Stimulated activated naive CD8-positive, alpha-beta T cell treated with anti-CD3 and anti-CD28 coated beads, Interleukin-15, Interleukin-2, amounts not matched to agents 100 ng/mL and 50 ng/mL, for 24 hours (primary cell): ENCODE measurements at regions not wholly inside any gene's neighbourhood (a gene's known extent, or its start where the extent isn't known, plus 50 kb on each side); places are given as distances from the start of the nearest gene placed in this dataset.
"Not testable (repeated sequence)": the region's sequence is repeated elsewhere in the genome, so short reads cannot be mapped to it uniquely, and the experiment has no call there.

ENCODE experiments used
- H3K27ac Mint-ChIP-seq: one replicate; pipeline ENCODE4 v1.8.0; 2021; ENCODE audit warnings: mild to moderate bottlenecking, mixed read lengths
- H3K27me3 Mint-ChIP-seq: one replicate; pipeline ENCODE4 v1.8.0; 2021; ENCODE audit warnings: mixed read lengths
- H3K36me3 Mint-ChIP-seq: one replicate; pipeline ENCODE4 v1.8.0; 2021; ENCODE audit warnings: low read depth, mixed read lengths
- H3K4me1 Mint-ChIP-seq: one replicate; pipeline ENCODE4 v1.8.0; 2021; ENCODE audit warnings: low read depth, mixed read lengths
- H3K4me3 Mint-ChIP-seq: one replicate; pipeline ENCODE4 v1.8.0; 2021; ENCODE audit warnings: mild to moderate bottlenecking, mixed read lengths
- H3K9me3 Mint-ChIP-seq: one replicate; pipeline ENCODE4 v1.8.0; 2021; ENCODE audit warnings: mixed read lengths

DNA sequence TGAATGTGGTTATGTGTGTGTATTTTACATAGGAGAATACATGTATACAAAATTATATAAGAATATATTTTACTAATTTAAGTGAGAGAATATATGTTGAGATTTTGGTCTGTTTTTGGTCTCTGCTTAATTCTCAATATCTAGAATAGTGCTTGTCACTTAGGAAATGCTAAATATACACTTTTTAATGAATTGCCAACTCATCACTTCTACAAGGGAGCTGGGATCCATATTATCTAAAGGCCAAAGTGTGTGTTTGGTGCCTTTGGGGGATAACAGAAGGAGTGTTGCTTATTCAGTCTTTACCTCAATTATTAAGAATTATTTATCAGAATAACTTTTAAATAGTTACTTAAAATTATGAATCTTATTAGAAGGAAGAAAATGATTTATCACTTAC lies 1304.8 kb downstream of the HACE1 start:
- Mint-ChIP-seq H3K4me1 (no peaks in the 10 kb centered on the region), H3K4me3 (no peak overlapping the region), H3K27ac (no peak overlapping the region), H3K9me3 (peaks cover 5% of the 10 kb centered on the region), H3K27me3 (no peaks in the 10 kb centered on the region), H3K36me3 (no peaks in the 10 kb centered on the region)

DNA sequence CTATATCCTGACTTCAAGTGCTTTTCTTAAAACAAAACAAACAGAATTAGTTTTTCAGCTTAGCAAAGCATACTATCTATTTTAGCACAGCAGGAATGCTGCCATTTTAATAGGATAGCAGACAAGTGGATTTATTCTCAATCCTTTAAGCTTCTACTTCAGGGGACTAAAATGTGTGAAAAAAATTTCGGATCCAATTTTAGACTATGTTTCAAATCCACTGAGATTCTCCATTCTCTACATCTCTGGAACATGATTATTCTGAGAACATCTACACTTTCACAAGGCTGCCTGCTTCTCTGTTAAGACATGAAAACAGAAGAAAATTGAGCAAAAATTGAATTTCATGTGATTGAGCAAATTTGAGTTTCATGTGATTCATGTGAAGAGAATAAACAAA lies 1321.3 kb downstream of the HACE1 start:
- H3K36me3 Mint-ChIP-seq = no peaks in the 10 kb centered on the region
- no peak overlapping the region for H3K4me3 Mint-ChIP-seq
- H3K9me3 Mint-ChIP-seq = peaks cover 9% of the 10 kb centered on the region

DNA sequence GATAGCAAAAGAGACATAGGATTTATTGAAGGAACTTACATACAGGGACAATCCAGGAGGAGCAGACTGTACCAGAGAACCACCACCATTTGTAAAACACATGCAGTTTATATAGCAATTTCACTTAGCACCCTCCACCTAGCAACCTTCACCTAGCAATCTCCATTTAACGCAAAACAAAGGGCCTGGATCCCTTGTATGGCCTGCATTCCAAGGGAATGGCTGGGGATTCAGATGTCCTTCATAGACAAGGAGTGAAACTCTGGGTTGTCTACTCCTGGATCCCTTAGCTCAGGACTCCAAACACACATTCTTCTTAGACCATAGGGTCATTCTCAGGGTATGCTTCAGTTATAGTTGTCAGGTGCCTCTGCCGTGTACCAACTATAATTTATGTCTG lies 1324.9 kb downstream of the HACE1 start:
- no peaks in the 10 kb centered on the region for H3K4me1 Mint-ChIP-seq
- H3K27ac Mint-ChIP-seq = no peak overlapping the region
- no peaks in the 10 kb centered on the region for H3K27me3 Mint-ChIP-seq
- H3K36me3 Mint-ChIP-seq = no peaks in the 10 kb centered on the region
- H3K9me3 Mint-ChIP-seq = peaks cover 9% of the 10 kb centered on the region
- no peak overlapping the region for H3K4me3 Mint-ChIP-seq

More for the DNA sequence above, 1321.3 kb downstream of the HACE1 start:
- H3K4me1 Mint-ChIP-seq = no peaks in the 10 kb centered on the region
- H3K27me3 Mint-ChIP-seq = no peaks in the 10 kb centered on the region
- no peak overlapping the region for H3K27ac Mint-ChIP-seq

DNA sequence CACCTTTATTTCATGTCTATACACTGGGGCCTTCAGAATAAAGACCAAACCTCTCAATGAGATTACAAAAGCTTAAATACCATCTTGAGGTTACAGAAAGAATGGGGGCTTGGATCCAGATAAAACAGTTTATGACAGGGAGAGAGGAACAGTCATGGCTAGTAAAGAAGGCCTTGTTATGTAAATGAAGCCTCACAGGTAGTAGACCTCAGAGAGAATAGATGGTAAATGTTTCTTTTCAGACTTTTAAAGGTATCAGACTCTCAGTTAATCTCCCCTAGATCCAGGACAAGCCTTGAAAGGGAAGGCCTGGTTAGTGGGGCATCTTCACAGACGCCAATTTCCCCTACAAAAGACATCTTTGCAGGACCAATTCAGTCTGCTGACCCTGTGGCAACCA lies 1325.6 kb downstream of the HACE1 start:
- no peaks in the 10 kb centered on the region for H3K27me3 Mint-ChIP-seq
- no peak overlapping the region for H3K27ac Mint-ChIP-seq
- no peaks in the 10 kb centered on the region for H3K4me1 Mint-ChIP-seq

DNA sequence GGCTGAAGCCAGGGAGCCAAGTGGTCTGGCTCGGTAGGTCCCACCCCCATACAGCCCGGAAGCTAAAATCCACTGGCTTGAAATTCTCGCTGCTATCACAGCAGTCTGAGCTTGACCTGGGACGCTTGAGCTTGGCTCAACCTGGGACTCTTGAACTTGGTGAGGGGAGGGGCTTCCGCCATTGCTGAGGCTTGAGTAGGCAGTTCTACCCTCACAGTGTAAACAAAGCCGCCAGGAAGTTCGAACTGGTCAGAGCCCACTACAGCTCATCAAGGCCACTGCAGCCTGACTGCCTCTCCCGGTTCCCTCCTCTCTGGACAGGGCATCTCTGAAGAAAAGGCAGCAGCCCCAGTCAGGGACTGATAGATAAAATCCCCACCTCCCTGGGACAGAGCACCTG lies 1337.7 kb downstream of the HACE1 start:
- no peaks in the 10 kb centered on the region for H3K36me3 Mint-ChIP-seq
- no peaks in the 10 kb centered on the region for H3K27me3 Mint-ChIP-seq
- H3K27ac Mint-ChIP-seq = no peak overlapping the region
- H3K9me3 Mint-ChIP-seq = peaks cover 17% of the 10 kb centered on the region
- no peak overlapping the region for H3K4me3 Mint-ChIP-seq
- no peaks in the 10 kb centered on the region for H3K4me1 Mint-ChIP-seq

More for the DNA sequence above, 1325.6 kb downstream of the HACE1 start:
- H3K9me3 Mint-ChIP-seq = peaks cover 9% of the 10 kb centered on the region
- no peaks in the 10 kb centered on the region for H3K36me3 Mint-ChIP-seq
- no peak overlapping the region for H3K4me3 Mint-ChIP-seq

DNA sequence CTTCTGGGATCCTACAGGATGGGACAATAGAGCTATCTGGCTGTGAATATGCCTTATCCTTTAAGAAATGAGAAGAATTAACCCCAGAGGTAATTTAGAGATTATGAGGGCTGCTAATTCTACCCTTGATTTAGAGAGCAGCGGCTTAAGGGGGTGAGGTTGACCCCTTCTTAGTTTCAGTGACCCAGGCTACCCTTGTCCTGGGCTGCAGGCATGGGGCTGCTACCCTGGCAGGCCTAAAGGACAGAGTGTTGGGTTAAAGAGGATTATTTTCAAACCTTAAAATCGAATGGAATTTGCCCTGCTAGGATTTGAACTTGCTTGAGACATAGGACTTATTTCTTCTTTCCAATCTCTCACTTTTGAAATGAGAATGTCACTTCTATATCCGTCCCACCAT lies 1343.4 kb downstream of the HACE1 start:
- Mint-ChIP-seq H3K36me3 (no peaks in the 10 kb centered on the region), H3K4me1 (no peaks in the 10 kb centered on the region), H3K4me3 (no peak overlapping the region), H3K27me3 (no peaks in the 10 kb centered on the region), H3K9me3 (no peaks in the 10 kb centered on the region), H3K27ac (no peak overlapping the region)

DNA sequence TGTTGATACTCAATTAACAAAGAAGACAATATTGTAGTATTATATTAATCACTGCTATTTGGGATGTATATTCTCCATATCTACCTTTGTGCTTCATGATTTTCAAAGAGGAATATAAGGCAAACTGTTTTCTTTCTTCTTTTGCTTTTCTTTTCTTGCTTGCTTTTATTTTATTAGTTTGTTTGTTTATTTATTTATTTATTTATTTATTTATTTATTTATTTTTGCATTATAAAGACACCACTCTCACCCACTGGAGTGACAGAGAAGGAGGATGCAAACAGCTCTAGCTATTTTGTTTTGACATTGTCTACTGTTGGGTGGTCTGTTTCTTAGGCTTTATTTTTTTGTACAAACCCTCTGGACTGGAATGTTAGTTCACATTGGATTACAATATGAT lies 1352.7 kb downstream of the HACE1 start:
- no peaks in the 10 kb centered on the region for H3K4me1 Mint-ChIP-seq
- no peaks in the 10 kb centered on the region for H3K27me3 Mint-ChIP-seq
- H3K4me3 Mint-ChIP-seq = no peak overlapping the region
- no peaks in the 10 kb centered on the region for H3K36me3 Mint-ChIP-seq
- no peak overlapping the region for H3K27ac Mint-ChIP-seq
- H3K9me3 Mint-ChIP-seq = no peaks in the 10 kb centered on the region

DNA sequence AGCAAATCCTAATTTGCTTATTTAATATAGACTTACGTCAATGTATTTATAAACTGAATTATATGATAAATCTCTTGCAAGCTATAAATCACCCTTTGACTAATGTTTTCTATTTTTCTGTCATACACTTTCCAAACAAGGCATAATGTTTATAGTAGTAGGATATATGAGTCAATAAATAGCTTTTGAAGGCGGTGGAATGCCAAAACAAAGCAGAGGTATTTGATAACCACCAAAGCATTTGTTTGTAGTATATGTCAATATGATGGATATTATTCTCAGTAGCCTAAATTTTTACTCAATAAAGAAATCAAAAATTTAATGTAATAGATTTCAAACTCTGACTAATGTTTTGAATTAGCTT lies 1354.6 kb downstream of the HACE1 start:
- Mint-ChIP-seq H3K9me3 (no peaks in the 10 kb centered on the region), H3K36me3 (no peaks in the 10 kb centered on the region), H3K4me1 (no peaks in the 10 kb centered on the region), H3K4me3 (no peak overlapping the region), H3K27me3 (no peaks in the 10 kb centered on the region), H3K27ac (no peak overlapping the region)

DNA sequence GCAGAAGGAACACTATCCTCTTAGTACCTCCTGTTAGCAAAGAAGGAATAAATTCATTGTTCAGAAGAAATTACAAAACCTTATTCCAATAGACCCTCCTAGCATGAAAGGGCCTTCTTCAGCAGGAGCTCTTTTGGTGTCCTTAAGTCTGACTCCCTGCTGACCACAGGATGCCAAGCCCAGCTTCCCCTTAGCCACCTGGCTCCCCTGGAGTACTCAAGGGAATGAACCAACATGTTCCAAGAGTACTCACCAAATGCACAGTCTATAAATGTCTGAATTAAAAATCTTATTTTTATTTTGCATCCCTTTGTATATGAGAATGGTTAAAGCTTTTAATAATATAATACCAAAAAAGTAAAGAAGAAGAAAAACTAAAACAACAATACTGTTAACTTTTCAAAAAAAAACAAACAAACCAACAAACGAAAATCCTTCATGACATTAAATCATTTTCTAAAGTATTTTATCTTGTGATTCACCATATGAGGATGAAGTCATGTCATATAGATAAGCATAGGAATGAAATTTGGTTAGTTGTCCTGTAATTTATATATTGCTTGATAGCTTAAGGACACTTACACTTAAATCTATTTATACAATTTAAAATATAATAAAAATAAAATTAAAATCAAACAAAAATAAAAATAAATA lies 1355.1 kb downstream of the HACE1 start:
- Mint-ChIP-seq H3K36me3 (no peaks in the 10 kb centered on the region), H3K9me3 (no peaks in the 10 kb centered on the region), H3K27me3 (no peaks in the 10 kb centered on the region), H3K4me3 (no peak overlapping the region), H3K4me1 (no peaks in the 10 kb centered on the region), H3K27ac (no peak overlapping the region)

DNA sequence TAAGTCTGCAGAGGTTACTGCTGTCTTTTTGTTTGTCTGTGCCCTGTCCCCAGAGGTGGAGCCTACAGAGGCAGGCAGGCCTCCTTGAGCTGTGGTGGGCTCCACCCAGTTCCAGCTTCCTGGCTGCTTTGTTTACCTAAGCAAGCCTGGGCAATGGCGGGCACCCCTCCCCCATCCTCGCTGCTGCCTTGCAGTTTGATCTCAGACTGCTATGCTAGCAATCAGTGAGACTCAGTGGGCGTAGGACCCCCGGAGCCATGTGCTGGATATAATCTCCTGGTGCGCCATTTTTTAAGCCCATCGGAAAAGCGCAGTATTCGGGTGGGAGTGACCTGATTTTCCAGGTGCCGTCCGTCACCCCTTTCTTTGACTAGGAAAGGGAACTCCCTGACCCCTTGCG lies 1363.1 kb downstream of the HACE1 start:
- H3K9me3 Mint-ChIP-seq, H3K27ac Mint-ChIP-seq, H3K4me1 Mint-ChIP-seq, H3K27me3 Mint-ChIP-seq, H3K4me3 Mint-ChIP-seq, H3K36me3 Mint-ChIP-seq: not testable (repeated sequence)

DNA sequence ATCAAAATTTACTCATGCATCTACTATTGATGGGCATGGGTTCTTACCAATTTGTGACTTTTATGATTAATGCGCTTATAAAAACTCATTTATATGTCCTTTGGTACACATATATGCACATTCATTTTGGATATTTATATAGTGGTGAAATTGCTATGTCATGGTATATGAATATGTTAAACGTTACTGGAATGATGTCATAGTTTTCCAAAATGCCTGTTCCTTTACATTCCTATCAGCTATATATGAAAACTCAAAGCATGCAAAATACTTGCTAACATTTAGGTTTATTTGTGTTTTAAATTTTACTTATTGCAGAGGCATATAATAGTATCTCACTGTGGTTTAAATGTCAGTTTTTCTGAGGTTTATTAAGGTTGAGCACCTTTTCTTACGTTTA lies 1403.1 kb downstream of the HACE1 start:
- H3K27ac Mint-ChIP-seq = no peak overlapping the region
- peaks cover 3% of the 10 kb centered on the region for H3K9me3 Mint-ChIP-seq
- no peak overlapping the region for H3K4me3 Mint-ChIP-seq
- H3K27me3 Mint-ChIP-seq = no peaks in the 10 kb centered on the region
- H3K4me1 Mint-ChIP-seq = no peaks in the 10 kb centered on the region
- H3K36me3 Mint-ChIP-seq = no peaks in the 10 kb centered on the region

DNA sequence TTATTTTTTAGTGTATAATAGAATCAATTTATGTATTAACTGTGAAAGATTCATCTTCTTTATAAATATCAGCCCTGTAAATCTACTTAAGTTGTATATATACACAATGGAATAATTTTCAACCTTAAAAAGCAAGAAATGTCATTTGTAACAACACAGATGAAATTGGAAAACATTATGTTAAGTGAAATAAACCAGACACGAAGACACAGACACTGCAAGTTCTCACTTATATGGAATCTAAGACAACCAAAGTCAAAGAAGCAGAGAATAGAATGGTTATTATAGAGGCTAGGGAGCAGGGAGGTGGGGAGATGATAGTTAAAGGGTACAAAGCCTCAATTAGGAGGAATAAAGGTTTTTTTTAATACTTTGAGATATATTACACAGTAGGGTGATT lies 1404.4 kb downstream of the HACE1 start:
- Mint-ChIP-seq H3K36me3 (no peaks in the 10 kb centered on the region), H3K4me3 (no peak overlapping the region), H3K4me1 (no peaks in the 10 kb centered on the region), H3K27ac (no peak overlapping the region), H3K27me3 (no peaks in the 10 kb centered on the region), H3K9me3 (no peaks in the 10 kb centered on the region)

DNA sequence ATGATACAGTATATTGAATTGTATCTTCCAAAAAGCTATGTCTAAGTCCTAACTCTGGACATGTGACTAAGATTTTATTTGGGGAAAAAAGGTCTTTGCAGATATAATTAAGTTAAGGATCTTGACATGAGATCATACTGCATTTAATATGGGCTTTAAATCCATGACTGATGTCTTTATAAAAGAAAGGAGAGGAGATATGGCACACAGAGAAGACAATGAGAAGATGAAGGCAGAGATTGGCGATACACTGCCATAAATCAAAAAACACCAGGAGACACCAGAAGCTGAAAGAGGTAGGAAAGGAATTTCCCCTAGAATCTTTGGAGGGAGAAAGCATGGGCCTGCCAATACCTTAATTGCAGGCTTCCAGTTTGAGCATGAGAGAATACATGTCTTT lies 1450.2 kb downstream of the HACE1 start:
- Mint-ChIP-seq H3K4me3 (no peak overlapping the region), H3K27me3 (no peaks in the 10 kb centered on the region), H3K9me3 (no peaks in the 10 kb centered on the region), H3K4me1 (no peaks in the 10 kb centered on the region), H3K36me3 (no peaks in the 10 kb centered on the region), H3K27ac (no peak overlapping the region)

DNA sequence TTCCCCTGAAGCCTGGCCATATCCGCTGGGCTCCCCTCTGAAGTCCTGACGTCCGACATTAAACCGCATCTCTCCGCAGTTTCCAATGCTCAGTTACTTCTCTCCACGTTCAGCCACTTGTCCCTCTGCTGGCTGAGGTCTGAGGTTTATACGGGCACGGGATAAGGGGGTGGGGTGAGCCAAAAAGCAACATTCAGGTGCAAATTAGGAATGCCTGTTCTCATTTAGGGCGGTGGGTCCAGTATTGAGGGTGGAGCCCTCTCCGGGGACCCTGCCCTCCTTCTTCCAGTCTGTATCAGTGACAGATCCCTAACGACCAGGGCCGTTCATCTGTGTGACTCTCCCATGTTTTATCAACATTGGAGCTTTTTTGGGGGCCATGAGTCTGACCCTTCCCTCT lies 1454.4 kb downstream of the HACE1 start:
- Mint-ChIP-seq H3K4me3 (no peak overlapping the region), H3K4me1 (no peaks in the 10 kb centered on the region), H3K36me3 (no peaks in the 10 kb centered on the region), H3K9me3 (no peaks in the 10 kb centered on the region), H3K27ac (no peak overlapping the region), H3K27me3 (no peaks in the 10 kb centered on the region)

DNA sequence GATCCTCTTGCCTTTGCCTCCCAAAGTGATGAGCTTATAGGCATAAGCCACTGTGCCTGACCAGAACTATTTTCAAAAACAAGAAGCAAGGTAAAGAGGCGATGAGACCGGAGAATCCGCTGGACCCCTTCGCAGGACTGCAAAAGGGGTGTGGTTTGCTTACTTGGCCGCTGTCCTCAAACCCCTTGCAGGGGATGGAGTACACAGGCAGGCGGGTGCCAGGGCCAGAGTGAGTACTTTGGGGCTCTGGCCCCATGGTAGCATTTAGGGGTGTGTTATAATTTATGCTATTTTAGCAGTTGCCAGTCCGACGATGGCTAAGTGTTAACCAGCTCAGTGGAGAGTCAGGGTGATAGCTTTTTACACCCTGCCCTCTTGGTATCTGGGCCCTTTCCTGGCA lies 1454.9 kb downstream of the HACE1 start:
- H3K27me3 Mint-ChIP-seq = no peaks in the 10 kb centered on the region
- no peaks in the 10 kb centered on the region for H3K4me1 Mint-ChIP-seq
- H3K27ac Mint-ChIP-seq = no peak overlapping the region
- H3K4me3 Mint-ChIP-seq = no peak overlapping the region
- H3K9me3 Mint-ChIP-seq = no peaks in the 10 kb centered on the region
- no peaks in the 10 kb centered on the region for H3K36me3 Mint-ChIP-seq

DNA sequence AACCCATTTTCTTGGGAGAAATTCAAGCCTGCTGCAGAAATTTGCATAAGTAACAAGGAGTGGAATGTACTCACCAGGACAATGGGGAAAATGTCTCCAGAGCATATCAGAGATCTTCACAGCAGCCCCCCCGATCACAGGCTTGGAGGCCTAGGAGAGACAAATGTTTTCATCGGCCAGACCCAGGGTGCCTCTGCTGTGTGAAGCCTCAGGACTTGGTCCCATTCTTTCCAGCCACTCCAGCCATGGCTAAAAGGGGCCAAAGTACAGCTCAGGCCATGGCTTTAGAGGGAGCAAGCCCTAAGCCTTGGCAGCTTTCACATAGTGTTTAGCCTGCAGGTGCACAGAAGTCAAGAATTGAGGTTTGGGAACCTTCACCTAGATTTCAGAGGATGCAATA lies 1463.0 kb downstream of the HACE1 start:
- Mint-ChIP-seq H3K36me3 (no peaks in the 10 kb centered on the region), H3K9me3 (peaks cover 31% of the 10 kb centered on the region), H3K27me3 (no peaks in the 10 kb centered on the region), H3K4me3 (no peak overlapping the region), H3K27ac (no peak overlapping the region), H3K4me1 (no peaks in the 10 kb centered on the region)
